HG02588 (cell line): ENCODE measurements at regions not wholly inside any gene's neighbourhood (a gene's known extent, or its start where the extent isn't known, plus 50 kb on each side); places are given as distances from the start of the nearest gene placed in this dataset.
"Not testable (repeated sequence)": the region's sequence is repeated elsewhere in the genome, so short reads cannot be mapped to it uniquely, and the experiment has no call there.

Experiments
- ATAC-seq: cut with Tn5 transposase; IDR thresholded peaks from one replicate; pipeline ENCODE4 v1.9.1; 2021; ENCODE audit warnings: mild to moderate bottlenecking, moderate library complexity; ENCODE audit not compliant: unreplicated experiment

- no peak for ATAC-seq
Measured at GRCh38 chr13:99746637-99747402, 224.7 kb downstream of the ZIC5 start.

- no peak for ATAC-seq
Measured at GRCh38 chr13:99743094-99743493, 228.5 kb downstream of the ZIC5 start.

DNA sequence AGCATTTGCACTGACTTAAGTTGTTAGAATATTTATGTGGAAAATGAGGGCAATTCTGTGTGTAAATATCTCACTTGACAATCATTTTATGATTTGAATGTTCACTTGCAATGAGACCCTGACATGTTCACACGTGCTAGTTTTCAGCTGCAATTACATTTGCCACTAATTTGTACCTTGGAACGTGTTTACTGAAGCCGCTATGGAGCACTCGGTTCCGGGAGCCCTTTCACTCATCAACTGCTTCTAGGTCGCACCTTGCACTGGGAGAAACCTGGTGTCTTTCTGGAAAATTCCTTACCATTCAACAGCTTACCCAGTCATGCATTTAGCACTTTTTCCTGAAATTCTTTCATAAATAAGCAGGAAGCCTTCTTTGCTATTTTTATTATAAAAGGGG is 229.6 kb downstream of the ZIC5 start:
- ATAC-seq: no peak

- no peak for ATAC-seq
Measured at GRCh38 chr13:99740251-99740979, 231.2 kb downstream of the ZIC5 start.

DNA sequence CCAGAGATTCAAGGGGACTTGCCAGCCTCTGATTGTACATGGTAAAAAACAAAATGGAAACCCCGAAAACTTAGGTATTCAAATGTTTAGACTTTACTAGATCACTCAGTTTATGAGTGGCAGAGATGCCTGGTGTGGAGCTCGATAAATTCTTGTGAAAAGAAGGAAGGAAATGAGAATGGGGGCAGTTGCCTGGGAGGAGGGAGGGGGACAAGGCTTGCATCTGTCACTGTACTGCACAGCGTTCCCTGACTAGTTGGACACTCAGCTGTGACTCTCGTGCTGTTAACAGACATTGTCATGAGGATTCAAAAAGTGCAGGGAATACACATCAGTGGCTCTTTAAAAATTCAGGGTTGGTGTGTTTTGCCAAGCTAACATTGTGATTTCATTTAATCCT is 232.9 kb downstream of the ZIC5 start:
- ATAC-seq: no peak

DNA sequence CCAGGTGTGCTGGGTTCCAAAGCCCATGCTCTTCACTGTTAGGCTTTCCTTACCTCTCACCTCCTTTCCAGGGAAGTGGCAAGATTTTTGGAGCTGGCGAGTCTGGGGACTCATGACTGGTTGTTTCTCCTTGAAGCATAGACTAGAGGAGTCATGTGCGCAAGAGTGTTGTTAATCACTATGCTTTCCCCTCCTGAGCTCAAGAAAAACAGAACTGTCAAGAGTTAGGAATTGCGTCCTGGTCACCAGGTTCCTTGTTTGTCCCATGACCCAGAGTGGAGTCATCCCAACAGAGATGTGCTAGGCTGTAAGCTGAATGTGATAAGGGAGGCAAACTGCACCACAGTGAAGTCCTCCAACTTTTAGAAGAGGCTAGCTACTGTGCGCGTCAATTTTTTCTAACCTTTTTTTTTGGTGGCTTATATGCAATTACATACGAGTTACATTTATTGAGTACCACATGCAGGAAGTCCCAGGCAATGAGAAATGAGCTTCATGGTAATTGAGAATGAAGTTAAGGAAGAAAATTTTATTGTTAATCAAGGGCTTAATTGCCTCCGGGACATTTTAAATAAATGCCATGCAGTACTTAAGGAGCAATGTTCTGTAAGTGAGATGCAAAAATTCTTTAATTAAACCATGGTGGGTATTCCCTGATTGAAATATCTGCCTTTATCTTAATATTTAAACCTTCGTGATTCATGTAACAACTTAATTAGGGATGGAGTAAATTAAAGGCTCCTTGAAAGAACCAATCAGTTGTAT is 233.9 kb downstream of the ZIC5 start:
- no peak for ATAC-seq

GRCh38 chr13:99736541-99736940 is 235.0 kb downstream of the ZIC5 start:
- ATAC-seq: no peak

DNA sequence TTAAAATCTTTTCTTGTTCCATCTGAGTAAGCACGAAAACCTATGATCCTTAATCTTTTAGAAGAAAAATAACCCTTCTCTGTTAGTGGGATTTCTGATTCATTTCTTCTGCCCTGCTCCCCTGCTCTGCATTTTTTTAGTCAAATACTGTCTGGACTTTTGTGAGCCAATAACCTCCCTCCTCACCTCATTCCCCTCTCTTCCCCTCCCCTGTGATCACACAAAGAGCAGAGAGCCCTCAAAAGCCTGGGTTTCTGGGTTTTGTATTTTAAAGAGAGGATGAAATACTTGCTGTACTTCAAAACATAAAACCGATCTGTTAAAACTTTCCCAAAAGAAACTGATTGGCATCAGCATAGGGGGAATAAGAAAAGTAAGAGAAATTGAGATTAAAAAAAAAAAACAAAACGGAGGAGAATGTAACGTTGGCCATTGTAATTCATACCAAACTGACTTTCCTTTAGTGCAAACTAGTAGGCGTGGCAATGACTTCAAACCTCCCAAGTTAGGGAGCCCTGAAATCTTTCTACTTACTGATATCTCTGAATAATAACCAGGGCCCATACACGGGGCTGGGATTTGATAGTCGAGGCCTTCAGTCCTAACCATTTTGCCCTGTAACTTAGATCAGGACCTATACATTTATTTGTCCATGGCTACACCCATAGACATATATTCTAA is 232.9 kb downstream of the TM9SF2 start:
- ATAC-seq: no peak

- ATAC-seq: no peak
Measured at GRCh38 chr13:99733346-99733745, 232.1 kb downstream of the TM9SF2 start.

DNA sequence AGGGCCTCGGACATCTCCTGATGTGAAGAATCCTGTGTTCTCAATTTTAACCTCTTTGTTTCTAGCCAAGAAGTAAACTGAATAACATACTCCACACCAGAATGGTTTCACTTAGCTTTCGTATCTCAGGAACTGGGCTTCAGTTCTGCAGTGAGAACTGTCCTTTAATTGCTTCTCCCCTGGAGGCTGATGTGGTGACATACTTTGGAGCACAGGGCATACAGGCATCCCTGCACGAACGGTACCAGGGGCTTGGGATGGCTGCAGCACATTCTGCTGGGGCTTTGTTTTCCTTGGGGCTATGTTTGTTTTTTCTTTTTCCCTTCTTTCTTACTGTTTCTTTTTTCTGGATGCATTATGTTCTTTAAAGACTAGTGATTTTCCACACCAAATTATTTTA is 230.5 kb downstream of the TM9SF2 start:
- no peak for ATAC-seq

DNA sequence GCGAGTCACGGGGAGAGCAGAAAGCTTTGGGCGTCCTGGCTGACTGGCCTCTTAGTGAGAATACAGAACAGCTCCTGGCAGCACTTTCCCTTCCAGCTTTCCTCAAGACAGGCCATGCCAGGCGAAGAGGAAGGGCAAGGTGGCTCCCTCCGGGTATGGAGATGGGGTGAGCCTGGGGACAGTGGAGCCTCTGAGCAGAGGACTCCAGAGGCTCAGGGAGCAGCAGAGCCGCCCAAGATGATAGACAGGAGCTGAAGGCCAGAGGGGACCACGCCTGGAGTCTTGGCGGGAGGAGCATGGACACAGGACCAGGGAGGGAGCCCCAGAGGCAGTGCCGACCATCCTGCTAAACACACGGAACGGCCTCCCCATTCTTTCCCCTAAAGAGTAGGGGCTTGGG is 229.1 kb downstream of the TM9SF2 start:
- ATAC-seq: no peak

- ATAC-seq: no peak
Measured at GRCh38 chr13:99729745-99730144, 228.5 kb downstream of the TM9SF2 start.

DNA sequence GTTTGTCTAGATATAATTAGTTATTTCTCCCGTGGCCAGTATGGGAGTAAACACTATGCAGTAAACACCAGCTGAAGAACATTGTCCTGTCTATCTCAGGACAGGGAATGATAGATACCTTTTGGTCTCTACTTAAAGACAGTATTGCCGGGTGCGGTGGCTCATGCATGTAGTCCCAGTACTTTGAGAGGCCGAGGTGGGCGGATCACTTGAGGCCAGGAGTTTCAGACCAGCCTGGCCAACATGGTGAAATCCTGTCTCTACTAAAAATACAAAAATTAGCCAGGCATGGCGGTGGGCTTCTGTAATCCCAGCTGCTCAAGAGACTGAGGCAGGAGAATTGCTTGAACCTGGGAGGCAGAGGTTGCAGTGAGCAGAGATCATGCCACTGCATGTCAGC is 226.4 kb downstream of the TM9SF2 start:
- ATAC-seq: not testable (repeated sequence)

DNA sequence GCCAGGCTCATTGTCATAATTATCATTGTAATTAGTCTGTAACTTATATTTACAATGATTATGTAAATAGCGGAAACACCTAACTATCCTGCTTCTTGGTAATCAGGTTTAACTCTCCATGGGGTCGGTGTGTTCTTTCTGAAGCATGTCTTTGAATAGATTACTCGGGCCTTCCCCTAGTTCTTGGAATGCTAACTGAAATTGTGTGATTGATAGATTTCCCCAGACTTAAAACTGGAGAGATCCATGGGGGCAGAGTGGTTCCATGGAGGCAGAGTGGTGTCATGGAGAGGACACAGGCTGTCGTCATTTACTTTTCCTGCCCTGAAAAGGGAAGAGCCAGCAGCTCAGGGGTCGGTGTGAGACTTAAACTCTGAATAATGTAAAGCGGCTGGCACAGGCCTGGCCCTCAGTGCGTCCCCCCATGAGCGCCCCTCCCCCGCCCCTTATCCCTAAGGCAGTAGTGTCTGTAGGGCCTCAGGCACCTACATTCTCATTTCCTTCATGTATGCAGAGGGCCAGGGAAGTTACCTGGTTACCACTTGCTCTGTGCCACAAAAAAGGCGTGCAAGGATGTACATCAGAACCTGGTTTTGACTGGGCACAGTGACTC is 225.1 kb downstream of the TM9SF2 start:
- ATAC-seq: no peak

GRCh38 chr13:99725644-99726043 is 224.4 kb downstream of the TM9SF2 start:
- ATAC-seq: no peak

- ATAC-seq: no peak
Measured at GRCh38 chr13:99724633-99725517, 223.6 kb downstream of the TM9SF2 start.

DNA sequence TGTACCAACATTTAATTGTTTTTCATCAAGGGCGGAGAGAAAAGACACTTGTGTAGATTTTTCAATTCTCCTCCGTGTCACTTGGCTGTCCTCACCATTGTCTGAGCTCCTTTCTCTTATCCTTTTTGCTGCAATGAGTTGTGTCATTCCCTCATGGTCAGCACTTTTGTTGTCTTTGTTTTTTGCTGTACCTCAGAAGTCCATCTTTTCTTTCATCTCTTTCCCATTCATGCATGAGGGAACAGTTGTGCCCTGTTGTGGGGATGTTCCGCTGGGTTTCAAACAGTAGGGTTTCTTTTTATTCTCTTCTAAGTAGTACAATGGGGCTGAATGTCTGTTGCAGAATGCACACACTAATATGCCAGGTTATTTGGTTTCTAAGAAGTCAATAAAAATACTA is 222.6 kb downstream of the TM9SF2 start:
- no peak for ATAC-seq

DNA sequence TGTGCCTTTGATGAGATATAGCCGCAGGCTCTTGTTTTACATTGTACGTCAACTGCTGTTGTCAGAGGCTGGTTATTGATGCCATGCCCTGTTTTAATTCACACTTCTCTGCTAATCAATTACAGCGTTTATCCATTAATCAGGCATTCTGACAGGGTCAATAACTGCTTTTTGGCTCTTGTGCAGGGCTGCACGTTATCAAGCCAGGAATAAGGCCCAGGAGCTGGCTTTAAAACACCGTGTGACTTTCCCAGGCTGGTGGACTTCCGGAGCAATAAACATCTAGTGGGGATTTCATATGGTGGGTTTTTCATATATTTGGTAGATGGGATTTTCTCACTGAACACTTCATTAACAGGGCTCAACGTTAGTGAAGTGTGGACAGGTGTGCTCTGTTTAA is 221.7 kb downstream of the TM9SF2 start:
- no peak for ATAC-seq

DNA sequence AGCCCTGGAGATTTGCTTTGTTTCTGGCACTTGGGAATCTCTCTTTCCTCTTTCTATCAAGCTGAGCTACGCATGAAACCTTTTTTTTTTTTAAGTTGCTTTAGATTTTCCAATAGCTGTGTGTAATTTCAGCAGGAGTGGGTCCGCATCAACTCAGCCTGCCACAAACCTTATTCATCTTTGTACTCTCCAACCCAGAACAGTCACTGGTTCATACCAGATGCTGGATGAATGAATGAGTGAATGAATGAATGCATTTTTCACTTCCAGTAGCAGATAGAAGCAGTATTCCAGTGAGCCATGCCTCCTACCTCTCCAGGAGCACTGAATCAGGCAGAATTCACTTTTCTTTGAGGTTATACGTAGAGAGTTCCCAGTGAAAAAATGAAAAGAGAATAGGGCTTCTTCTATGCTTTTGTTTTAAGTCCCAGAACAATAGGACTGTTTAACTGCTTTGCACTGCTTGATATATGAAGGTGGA is 221.1 kb downstream of the TM9SF2 start:
- no peak for ATAC-seq
